ENCODE measurements at regions not wholly inside any gene's neighbourhood (a gene's known extent, or its start where the extent isn't known, plus 50 kb on each side); places are given as distances from the start of the nearest gene placed in this dataset.

- TF ChIP-seq CTCF (IDR thresholded peaks at IDR 0.05; ENCODE audit: insufficient read depth, low read depth, low read length, missing control alignments), result no peak
- no peak overlapping the region for H3K4me3 ChIP-seq (ENCODE audit: low read length)
- no peak for DNase-seq (ENCODE audit: low read depth)
Measured at GRCh38 chr13:108496362-108497210, 132.8 kb upstream of the MYO16 start.

- no peak for TF ChIP-seq CTCF (IDR thresholded peaks at IDR 0.05; ENCODE audit: insufficient read depth, low read depth, low read length, missing control alignments)
Measured at GRCh38 chr13:108500711-108501110, 128.7 kb upstream of the MYO16 start.

GRCh38 chr13:108508263-108508662 is 121.1 kb upstream of the MYO16 start:
- H3K4me3 ChIP-seq (ENCODE audit: low read length), result no peak overlapping the region
- TF ChIP-seq CTCF (IDR thresholded peaks at IDR 0.05; ENCODE audit: insufficient read depth, low read depth, low read length, missing control alignments), result peak; percentile 72
- DNase-seq (ENCODE audit: low read depth), result peak; percentile 59

More at GRCh38 chr13:108500711-108501110, 128.7 kb upstream of the MYO16 start:
- no peak for DNase-seq (ENCODE audit: low read depth)
- no peak overlapping the region for H3K4me3 ChIP-seq (ENCODE audit: low read length)

- no peak overlapping the region for H3K4me3 ChIP-seq (ENCODE audit: low read length)
- DNase-seq (ENCODE audit: low read depth), result no peak
- no peak for TF ChIP-seq CTCF (IDR thresholded peaks at IDR 0.05; ENCODE audit: insufficient read depth, low read depth, low read length, missing control alignments)
Measured at GRCh38 chr13:108525827-108526226, 103.6 kb upstream of the MYO16 start.

GRCh38 chr13:108526286-108526685 is 103.1 kb upstream of the MYO16 start:
- H3K4me3 ChIP-seq (ENCODE audit: low read length), result no peak overlapping the region
- DNase-seq (ENCODE audit: low read depth), result no peak
- no peak for TF ChIP-seq CTCF (IDR thresholded peaks at IDR 0.05; ENCODE audit: insufficient read depth, low read depth, low read length, missing control alignments)

- H3K4me3 ChIP-seq (ENCODE audit: low read length), result no peak overlapping the region
- no peak for TF ChIP-seq CTCF (IDR thresholded peaks at IDR 0.05; ENCODE audit: insufficient read depth, low read depth, low read length, missing control alignments)
- no peak for DNase-seq (ENCODE audit: low read depth)
Measured at GRCh38 chr13:108527844-108528243, 101.6 kb upstream of the MYO16 start.

- DNase-seq (ENCODE audit: low read depth), result no peak
- TF ChIP-seq CTCF (IDR thresholded peaks at IDR 0.05; ENCODE audit: insufficient read depth, low read depth, low read length, missing control alignments), result no peak
- no peak overlapping the region for H3K4me3 ChIP-seq (ENCODE audit: low read length)
Measured at GRCh38 chr13:108528303-108528702, 101.1 kb upstream of the MYO16 start.
